Nephron (organoid): ENCODE measurements at regions not wholly inside any gene's neighbourhood (a gene's known extent, or its start where the extent isn't known, plus 50 kb on each side); places are given as distances from the start of the nearest gene placed in this dataset.

ENCODE experiments used
- H3K27ac Mint-ChIP-seq, 3 experiments: 2 replicates each; pipeline ENCODE4 v1.8.0; 2020; ENCODE audit warnings: mixed read lengths in 3 of 3, mild to moderate bottlenecking in 2 of 3, moderate library complexity in 1 of 3
- H3K27me3 Mint-ChIP-seq: 2 replicates; pipeline ENCODE4 v1.8.0; 2021; ENCODE audit warnings: low read depth, mild to moderate bottlenecking, moderate library complexity, mixed read lengths
- H3K36me3 Mint-ChIP-seq: 2 replicates; pipeline ENCODE4 v1.8.0; 2020; ENCODE audit warnings: low read depth, mixed read lengths
- H3K4me1 Mint-ChIP-seq: 2 replicates; pipeline ENCODE4 v1.8.0; 2020; ENCODE audit warnings: mixed read lengths
- H3K4me3 Mint-ChIP-seq, 3 experiments: 2 replicates each; pipeline ENCODE4 v1.8.0; 2020; ENCODE audit warnings: mild to moderate bottlenecking in 3 of 3, mixed read lengths in 3 of 3, moderate library complexity in 2 of 3
- H3K9me3 Mint-ChIP-seq: 2 replicates; pipeline ENCODE4 v1.8.0; 2020; ENCODE audit warnings: mixed read lengths
- CTCF ChIP-seq, 3 experiments: fragments of 200-600 bp; sonication (generic); IDR thresholded peaks; one replicate each; pipeline ENCODE4 v1.5.0; 2021; ENCODE audit warnings: antibody characterized with exemption in 3 of 3; ENCODE audit not compliant: unreplicated experiment in 3 of 3

GRCh38 chr3:74542441-74542840 is 72.0 kb downstream of the CNTN3 start:
- Mint-ChIP-seq H3K4me1 (peaks cover 24% of the 10 kb centered on the region), H3K36me3 (no peaks in the 10 kb centered on the region)
- no peak for TF ChIP-seq CTCF (IDR thresholded peaks at IDR 0.05; ENCODE audit: unreplicated experiment in 3 of 3)

DNA sequence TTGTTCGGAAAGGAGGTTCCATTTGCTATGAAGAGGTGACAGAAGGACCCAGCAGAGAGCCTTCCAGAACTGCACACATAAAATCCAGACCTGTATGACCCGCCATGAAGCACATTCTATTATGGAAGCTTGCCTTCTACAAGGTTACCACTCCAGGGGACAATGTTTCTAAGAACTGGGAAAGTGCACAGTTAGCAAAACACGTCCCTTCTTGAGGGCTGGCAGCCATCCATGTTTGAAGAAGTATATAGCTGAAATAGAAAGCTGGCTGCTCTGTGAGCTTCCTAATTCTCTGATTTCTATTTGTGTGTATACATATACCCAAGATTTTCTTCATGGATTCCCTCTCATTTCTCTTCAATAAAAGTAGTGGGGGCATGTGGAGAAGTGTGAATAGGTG is 74.6 kb downstream of the CNTN3 start:
- TF ChIP-seq CTCF (IDR thresholded peaks at IDR 0.05; ENCODE audit: unreplicated experiment in 3 of 3) = no peak
- no peak overlapping the region for H3K4me3 Mint-ChIP-seq
- no peaks in the 10 kb centered on the region for H3K36me3 Mint-ChIP-seq

More at GRCh38 chr3:74542441-74542840, 72.0 kb downstream of the CNTN3 start:
- H3K27ac Mint-ChIP-seq = no peak overlapping the region
- no peak overlapping the region for H3K4me3 Mint-ChIP-seq
- H3K9me3 Mint-ChIP-seq = no peaks in the 10 kb centered on the region
- no peaks in the 10 kb centered on the region for H3K27me3 Mint-ChIP-seq

GRCh38 chr3:74538669-74539068 is 75.8 kb downstream of the CNTN3 start:
- Mint-ChIP-seq H3K4me3 (no peak overlapping the region), H3K4me1 (peaks cover 20% of the 10 kb centered on the region), H3K27me3 (no peaks in the 10 kb centered on the region), H3K27ac (no peak overlapping the region), H3K36me3 (no peaks in the 10 kb centered on the region), H3K9me3 (no peaks in the 10 kb centered on the region)
- TF ChIP-seq CTCF (IDR thresholded peaks at IDR 0.05; ENCODE audit: unreplicated experiment in 3 of 3) = no peak

More for the DNA sequence above, 74.6 kb downstream of the CNTN3 start:
- H3K4me1 Mint-ChIP-seq = peaks cover 29% of the 10 kb centered on the region
- H3K9me3 Mint-ChIP-seq = no peaks in the 10 kb centered on the region
- H3K27ac Mint-ChIP-seq = peak overlapping the region in 1 of 3 experiments; percentile 41
- no peaks in the 10 kb centered on the region for H3K27me3 Mint-ChIP-seq

DNA sequence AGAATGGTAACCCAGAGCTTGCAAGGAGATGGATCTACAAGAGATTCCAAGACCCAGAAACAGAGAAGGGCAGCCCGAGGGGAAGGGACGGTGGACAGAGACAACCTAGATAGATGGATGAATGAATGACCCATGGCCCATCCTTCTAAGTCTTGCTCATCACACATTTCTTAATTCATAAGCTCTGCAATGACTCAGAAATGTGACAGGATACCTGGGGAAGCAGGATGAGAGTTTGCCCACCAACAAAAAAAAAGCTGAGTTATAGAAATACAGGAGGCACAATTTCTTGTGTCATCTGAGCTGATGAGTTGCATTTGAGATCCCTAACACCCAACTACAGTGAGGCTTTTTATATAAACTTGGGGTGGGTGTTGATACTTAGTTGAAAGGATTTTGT is 76.6 kb downstream of the CNTN3 start:
- H3K4me3 Mint-ChIP-seq = no peak overlapping the region
- H3K27ac Mint-ChIP-seq = peak overlapping the region in 1 of 3 experiments; percentile 61
- H3K27me3 Mint-ChIP-seq = no peaks in the 10 kb centered on the region
- peaks cover 19% of the 10 kb centered on the region for H3K4me1 Mint-ChIP-seq
- no peaks in the 10 kb centered on the region for H3K9me3 Mint-ChIP-seq
- TF ChIP-seq CTCF (IDR thresholded peaks at IDR 0.05; ENCODE audit: unreplicated experiment in 3 of 3) = no peak
- no peaks in the 10 kb centered on the region for H3K36me3 Mint-ChIP-seq

- no peak for TF ChIP-seq CTCF (IDR thresholded peaks at IDR 0.05; ENCODE audit: unreplicated experiment in 3 of 3)
- Mint-ChIP-seq H3K36me3 (no peaks in the 10 kb centered on the region), H3K27me3 (peaks cover 4% of the 10 kb centered on the region), H3K27ac (peak overlapping the region in 2 of 3 experiments; percentile 61), H3K9me3 (no peaks in the 10 kb centered on the region), H3K4me3 (no peak overlapping the region), H3K4me1 (peaks cover 19% of the 10 kb centered on the region)
These were observed 77.3 kb downstream of the CNTN3 start for GRCh38 chr3:74537164-74537563.

DNA sequence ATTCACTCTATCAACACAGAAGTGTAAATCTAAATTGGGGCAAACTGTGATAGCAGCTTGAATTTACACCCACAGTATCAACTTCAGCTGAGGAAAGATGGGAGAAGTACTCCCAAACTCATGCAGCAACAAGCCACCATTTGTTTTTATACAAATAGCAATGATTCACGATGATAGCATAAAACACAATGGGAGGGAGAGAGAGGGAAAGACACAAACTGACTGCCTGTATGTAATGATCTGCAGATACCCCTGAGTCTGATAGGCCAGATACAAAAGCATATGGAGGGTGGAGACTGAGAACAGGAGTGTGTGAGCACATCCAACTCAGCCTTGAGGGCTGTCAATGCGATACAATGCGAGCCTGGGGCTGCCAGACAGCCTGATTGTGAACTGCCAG is 79.2 kb downstream of the CNTN3 start:
- Mint-ChIP-seq H3K4me3 (no peak overlapping the region), H3K36me3 (no peaks in the 10 kb centered on the region)
- no peak for TF ChIP-seq CTCF (IDR thresholded peaks at IDR 0.05; ENCODE audit: unreplicated experiment in 3 of 3)

More for the DNA sequence above, 79.2 kb downstream of the CNTN3 start:
- H3K9me3 Mint-ChIP-seq = no peaks in the 10 kb centered on the region
- no peak overlapping the region for H3K27ac Mint-ChIP-seq
- H3K4me1 Mint-ChIP-seq = peaks cover 19% of the 10 kb centered on the region
- peaks cover 4% of the 10 kb centered on the region for H3K27me3 Mint-ChIP-seq
